ENCODE measurements at regions not wholly inside any gene's neighbourhood (a gene's known extent, or its start where the extent isn't known, plus 50 kb on each side); places are given as distances from the start of the nearest gene placed in this dataset.

DNA sequence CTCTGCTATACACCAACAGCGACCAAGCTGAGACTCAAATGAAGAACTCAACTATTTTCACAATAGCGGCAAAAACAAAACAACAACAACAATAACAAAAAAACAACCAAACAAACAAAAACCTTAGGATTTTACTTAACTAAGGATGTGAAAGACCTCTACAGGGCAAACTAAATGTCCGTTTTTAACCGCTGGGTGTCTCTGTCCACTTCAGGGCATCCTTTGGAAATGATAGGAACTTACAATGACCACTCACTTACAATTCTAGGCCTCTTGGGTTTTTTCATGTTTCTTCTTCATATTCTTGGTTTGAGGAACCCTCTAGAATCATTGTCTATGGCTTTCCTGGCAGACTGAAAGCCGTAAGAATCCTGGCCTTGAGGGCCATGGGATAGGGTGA, 134.0 kb upstream of the FAM78B start:
- TF ChIP-seq POLR2AphosphoS5 (IDR thresholded peaks at IDR 0.05) = no peak
- TF ChIP-seq, protein P1, sequence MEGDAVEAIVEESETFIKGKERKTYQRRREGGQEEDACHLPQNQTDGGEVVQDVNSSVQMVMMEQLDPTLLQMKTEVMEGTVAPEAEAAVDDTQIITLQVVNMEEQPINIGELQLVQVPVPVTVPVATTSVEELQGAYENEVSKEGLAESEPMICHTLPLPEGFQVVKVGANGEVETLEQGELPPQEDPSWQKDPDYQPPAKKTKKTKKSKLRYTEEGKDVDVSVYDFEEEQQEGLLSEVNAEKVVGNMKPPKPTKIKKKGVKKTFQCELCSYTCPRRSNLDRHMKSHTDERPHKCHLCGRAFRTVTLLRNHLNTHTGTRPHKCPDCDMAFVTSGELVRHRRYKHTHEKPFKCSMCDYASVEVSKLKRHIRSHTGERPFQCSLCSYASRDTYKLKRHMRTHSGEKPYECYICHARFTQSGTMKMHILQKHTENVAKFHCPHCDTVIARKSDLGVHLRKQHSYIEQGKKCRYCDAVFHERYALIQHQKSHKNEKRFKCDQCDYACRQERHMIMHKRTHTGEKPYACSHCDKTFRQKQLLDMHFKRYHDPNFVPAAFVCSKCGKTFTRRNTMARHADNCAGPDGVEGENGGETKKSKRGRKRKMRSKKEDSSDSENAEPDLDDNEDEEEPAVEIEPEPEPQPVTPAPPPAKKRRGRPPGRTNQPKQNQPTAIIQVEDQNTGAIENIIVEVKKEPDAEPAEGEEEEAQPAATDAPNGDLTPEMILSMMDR (IDR thresholded peaks at IDR 0.05) = no peak
